Right cardiac atrium (tissue), 5 donors: ENCODE measurements at regions not wholly inside any gene's neighbourhood (a gene's known extent, or its start where the extent isn't known, plus 50 kb on each side); places are given as distances from the start of the nearest gene placed in this dataset.

ENCODE experiments used
- ATAC-seq, 2 donors: fragments of 200-7000 bp; cut with Tn5 transposase; one replicate each; pipeline versions ENCODE4 v1.8.0 to v1.9.1; 2020; ENCODE audit warnings: moderate library complexity in 2 of 2, mild to moderate bottlenecking in 1 of 2
- DNase-seq, 3 donors: peaks; one replicate each; pipeline ENCODE4 v3.0.0-alpha.2; 2020
- H3K27ac ChIP-seq: one replicate; pipeline ENCODE4 v1.5.1; 2013; ENCODE audit warnings: mild to moderate bottlenecking, low read length, control low read depth, moderate library complexity
- H3K27me3 ChIP-seq: one replicate; pipeline ENCODE4 v1.6.1; 2013; ENCODE audit not compliant: control insufficient read depth, insufficient read depth
- H3K4me1 ChIP-seq: one replicate; pipeline ENCODE4 v1.6.1; 2013; ENCODE audit warnings: low read length; ENCODE audit not compliant: control insufficient read depth, insufficient read depth
- H3K4me3 ChIP-seq: one replicate; pipeline ENCODE4 v1.5.1; 2013; ENCODE audit warnings: low read length, control low read depth
- H3K9me3 ChIP-seq: one replicate; pipeline ENCODE4 v1.6.1; 2013; ENCODE audit warnings: low read length; ENCODE audit not compliant: control insufficient read depth
- WGBS: extraction: QIAGEN DNeasy Blood & Tissue Kit; methylation state at CpG from one replicate; pipeline ENCODE4 v1.1.7; 2013; 5-methylcytosine and 5-hydroxymethylcytosine counted together
- intact Hi-C, 4 donors: fragments of 100-400 bp; cut with DNase I; formaldehyde crosslinking; loops; one replicate each; pipeline versions ENCODE4 v1.11.0 to v1.14.0; 2022 to 2023
- donor health status: healthy with polysubstance abuse.
- donor health status: DM: no; HTN: yes; CAD: no.
- donor health status: DM: no; HTN: no; CAD: no.
- donor health status: DM: no; HTN: yes; CAD: no; lungs with severe emphysema.
- donor health status: DM: yes; HTN: yes; CAD: no.

DNA sequence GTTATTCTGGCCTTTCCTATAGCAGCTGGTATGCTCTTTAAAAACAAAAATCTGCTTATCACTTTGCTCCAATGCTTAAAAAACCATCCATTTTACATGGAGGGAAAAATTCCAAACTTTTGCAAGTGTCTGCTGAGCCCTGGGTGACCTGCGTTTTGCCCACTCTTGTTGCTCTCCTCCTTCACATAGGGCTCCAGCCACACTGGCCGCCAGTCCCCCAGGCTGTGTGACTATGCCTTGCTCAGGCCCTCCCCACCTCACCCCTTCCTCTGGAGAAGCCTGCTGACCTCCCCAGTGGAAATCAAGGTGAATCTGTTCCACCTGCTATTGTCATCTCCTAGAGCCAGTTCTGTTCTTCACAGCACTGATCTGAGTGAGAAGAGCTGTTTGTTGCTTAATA is 126.9 kb downstream of the SLC25A47 start:
- ATAC-seq: no peak
- DNase-seq: no peak

DNA sequence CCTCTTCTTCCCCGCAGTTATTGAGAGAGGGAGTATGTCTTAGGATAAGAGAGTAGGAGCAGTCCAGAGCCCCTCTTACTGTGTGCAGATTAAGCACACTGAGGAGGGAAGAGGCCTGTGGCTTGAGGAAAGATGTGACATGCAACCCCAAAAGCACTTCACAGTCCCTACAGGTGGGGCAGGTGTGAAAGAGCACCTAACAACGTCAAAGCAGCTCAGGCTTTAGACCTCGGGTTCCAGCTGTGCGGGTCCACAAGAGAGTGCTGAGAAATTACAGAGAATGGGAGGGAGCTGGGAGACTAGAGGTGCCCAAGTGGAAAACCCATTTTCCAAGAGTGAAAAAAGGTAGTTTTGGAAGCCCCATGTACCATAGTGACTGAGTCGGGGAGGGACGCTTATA is 127.6 kb downstream of the SLC25A47 start:
- WGBS: 85% methylated on average over 6 of the region's 6 CpGs
- intact Hi-C loops: no loop called here
- no peaks in the 10 kb centered on the region for H3K27me3 ChIP-seq
- H3K9me3 ChIP-seq: no peaks in the 10 kb centered on the region
- ATAC-seq: no peak
- no peaks in the 10 kb centered on the region for H3K4me1 ChIP-seq
- DNase-seq: no peak
- no peak overlapping the region for H3K4me3 ChIP-seq
- H3K27ac ChIP-seq: no peak overlapping the region

More for the DNA sequence above, 126.9 kb downstream of the SLC25A47 start:
- no peaks in the 10 kb centered on the region for H3K4me1 ChIP-seq
- H3K9me3 ChIP-seq: no peaks in the 10 kb centered on the region
- no peak overlapping the region for H3K4me3 ChIP-seq
- H3K27me3 ChIP-seq: no peaks in the 10 kb centered on the region
- no peak overlapping the region for H3K27ac ChIP-seq
- 92% methylated on average over 2 of the region's 2 CpGs for WGBS
- intact Hi-C loops: no loop called here

DNA sequence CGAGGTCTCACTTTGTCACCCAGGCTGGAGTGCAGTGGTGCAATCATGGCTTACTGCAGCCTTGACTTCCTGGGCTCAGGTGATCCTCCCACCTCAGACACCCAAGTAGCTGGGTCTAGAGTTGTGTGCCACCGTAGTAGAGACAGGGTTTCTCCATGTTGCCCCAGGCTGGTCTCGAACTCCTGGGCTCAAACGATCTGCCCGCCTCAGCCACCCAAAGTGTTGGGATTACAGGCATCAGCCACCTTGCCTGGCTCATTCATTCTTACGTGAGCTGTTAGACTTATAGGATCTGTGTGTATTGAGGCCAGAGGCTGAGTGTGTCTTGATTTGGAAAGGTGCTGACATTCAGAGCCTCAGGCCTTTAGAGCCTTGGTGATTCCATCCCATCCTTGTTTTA is 128.1 kb downstream of the SLC25A47 start:
- WGBS: 96% methylated on average over 6 of the region's 6 CpGs
- DNase-seq (no peak), ATAC-seq (no peak)
- Histone ChIP-seq H3K9me3 (no peaks in the 10 kb centered on the region), H3K4me1 (no peaks in the 10 kb centered on the region), H3K27ac (no peak overlapping the region), H3K27me3 (no peaks in the 10 kb centered on the region), H3K4me3 (no peak overlapping the region)
- intact Hi-C loops: no loop called here

DNA sequence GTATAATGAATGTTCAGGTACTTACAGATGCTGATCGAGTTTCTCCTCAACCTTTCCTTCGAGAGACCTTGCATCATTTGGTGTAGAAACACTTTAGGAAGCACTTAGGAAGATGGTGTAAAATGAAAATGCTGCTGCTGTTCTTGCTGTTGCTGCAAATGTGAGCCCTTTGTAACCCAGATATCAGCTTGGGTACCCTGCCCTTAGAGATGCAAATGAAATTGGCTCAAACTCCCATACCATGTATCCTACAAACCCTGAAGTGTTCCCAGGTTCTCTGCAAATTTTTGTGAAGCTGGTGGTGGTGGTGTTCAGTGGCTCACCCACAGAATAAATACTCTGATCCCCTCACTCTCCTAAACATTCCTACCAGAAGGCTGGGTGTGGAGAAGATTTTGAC is 130.8 kb downstream of the SLC25A47 start:
- 76% methylated on average over 2 of the region's 2 CpGs for WGBS

DNA sequence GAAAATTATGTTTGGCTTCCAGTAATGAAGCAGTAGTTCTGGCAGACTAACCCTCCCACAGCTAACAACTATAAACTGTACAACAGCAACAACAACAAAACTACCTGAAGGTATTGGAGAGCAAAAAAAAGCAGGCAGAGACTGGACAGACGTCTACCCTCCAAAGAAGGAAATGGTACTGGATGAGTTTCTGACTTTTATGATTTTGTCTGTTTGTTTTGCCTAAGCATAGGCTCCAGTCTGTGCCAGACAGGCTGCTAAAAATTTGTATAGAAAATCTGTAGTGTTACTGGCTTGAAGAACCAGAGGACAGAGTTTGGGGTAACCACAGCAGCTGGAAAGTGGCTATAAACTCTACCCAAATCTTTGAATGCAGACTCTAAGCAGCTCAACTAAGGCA is 131.3 kb downstream of the SLC25A47 start:
- intact Hi-C loops: no loop called here
- 76% methylated on average over 1 of the region's 1 CpG for WGBS
- no peak for DNase-seq

More for the DNA sequence above, 130.8 kb downstream of the SLC25A47 start:
- no peak overlapping the region for H3K4me3 ChIP-seq
- H3K4me1 ChIP-seq: no peaks in the 10 kb centered on the region
- H3K27me3 ChIP-seq: no peaks in the 10 kb centered on the region
- no peak for ATAC-seq
- DNase-seq: no peak
- H3K27ac ChIP-seq: no peak overlapping the region
- no peaks in the 10 kb centered on the region for H3K9me3 ChIP-seq
- intact Hi-C loops: no loop called here

DNA sequence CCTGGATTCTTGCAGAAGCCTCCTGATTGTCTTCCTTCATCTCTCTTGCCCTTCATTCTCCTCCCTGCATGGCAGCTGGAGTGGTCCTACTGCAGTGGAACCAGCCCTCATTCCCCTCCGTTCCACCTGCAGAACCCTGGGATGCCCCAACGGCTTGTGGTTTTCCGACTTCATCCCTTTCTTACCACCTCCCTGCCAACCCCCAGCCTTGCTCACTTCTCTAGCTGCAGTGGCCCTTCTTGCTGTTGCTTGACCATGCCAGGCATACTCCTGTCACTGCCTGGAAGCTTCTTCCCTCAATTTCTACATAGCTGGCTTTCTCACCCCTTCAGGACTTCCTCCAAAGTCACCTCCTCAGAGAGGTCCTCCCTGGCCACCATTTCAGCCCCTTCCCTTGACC is 123.3 kb downstream of the BEGAIN start:
- intact Hi-C loops: no loop called here
- Histone ChIP-seq H3K27me3 (no peaks in the 10 kb centered on the region), H3K9me3 (no peaks in the 10 kb centered on the region), H3K27ac (no peak overlapping the region), H3K4me1 (no peaks in the 10 kb centered on the region), H3K4me3 (no peak overlapping the region)
- ATAC-seq (no peak), DNase-seq (no peak)
- WGBS: 95% methylated on average over 3 of the region's 3 CpGs

More for the DNA sequence above, 131.3 kb downstream of the SLC25A47 start:
- no peaks in the 10 kb centered on the region for H3K9me3 ChIP-seq
- H3K27me3 ChIP-seq: no peaks in the 10 kb centered on the region
- no peaks in the 10 kb centered on the region for H3K4me1 ChIP-seq
- no peak overlapping the region for H3K4me3 ChIP-seq
- H3K27ac ChIP-seq: no peak overlapping the region
- ATAC-seq: no peak

DNA sequence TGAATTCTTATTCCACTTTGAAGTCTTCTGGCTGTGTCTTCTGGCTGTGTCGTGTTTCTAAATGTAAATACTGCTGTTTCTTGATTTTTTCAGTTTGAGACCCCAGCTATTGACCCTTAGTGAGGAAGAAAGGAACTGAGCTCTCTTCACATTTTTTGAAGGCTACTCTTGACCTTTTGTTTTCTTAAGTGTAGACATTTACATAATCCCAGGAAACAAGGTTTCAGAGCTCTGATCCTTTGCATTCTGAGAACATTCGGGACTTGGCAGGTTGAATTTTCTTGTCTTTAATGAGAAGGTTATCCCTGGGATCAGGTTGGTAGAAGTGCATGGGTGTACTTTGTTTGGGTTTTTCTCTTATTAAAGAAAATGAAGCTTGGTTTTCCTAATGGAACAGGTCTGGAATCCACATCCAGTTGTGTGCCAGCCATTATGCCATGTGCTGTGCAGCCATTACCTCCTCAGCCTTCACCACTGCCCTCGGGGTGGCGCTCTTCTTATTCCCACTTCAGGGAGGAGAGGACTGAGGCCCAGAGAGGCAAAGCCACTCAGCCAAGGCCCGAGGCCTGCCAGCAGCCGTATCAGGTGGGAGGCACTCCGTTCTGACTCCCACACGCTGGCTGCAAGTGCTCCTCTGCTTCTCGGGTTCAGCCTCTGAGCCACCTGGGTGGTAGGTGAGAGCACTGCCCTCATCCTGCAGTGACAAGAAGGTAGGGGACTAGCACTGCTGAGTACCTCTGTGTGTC is 120.9 kb downstream of the BEGAIN start:
- no peak overlapping the region for H3K4me3 ChIP-seq
- DNase-seq (no peak), ATAC-seq (no peak)
- no peaks in the 10 kb centered on the region for H3K4me1 ChIP-seq
- intact Hi-C loops: no loop called here
- 77% methylated on average over 9 of the region's 9 CpGs for WGBS
- no peaks in the 10 kb centered on the region for H3K27me3 ChIP-seq
- no peaks in the 10 kb centered on the region for H3K9me3 ChIP-seq
- H3K27ac ChIP-seq: no peak overlapping the region

DNA sequence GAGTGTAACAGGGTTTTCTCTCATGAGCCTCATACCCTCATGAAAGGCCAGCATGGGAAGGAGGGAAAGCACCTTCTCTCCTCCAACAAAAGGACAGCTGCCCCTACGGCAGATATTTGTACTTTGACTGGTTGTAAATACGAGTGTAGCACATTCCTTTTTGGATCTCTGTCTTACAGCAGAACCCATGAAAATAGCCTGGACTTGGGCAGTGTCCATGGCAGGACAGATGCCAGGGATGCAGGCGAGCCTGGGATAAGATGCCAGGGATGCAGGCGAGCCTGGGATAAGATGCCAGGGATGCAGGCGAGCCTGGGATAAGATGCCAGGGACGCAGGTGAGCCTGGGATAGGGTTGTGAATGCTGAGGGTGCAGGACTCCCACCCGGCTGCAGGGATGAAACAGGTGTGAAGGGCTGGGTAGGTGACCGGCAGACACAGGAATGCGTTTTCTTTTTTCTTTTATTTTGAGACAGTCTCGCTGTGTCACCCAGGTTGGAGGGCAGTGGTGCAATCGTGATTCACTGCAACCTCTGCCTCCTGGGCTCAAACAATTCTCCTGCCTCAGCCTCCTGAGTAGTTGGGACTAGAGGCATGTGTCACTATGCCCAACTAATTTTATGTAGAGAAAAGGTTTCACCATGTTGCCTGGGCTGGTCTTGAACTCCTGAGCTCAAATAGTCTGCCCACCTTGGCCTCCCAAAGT is 120.0 kb downstream of the BEGAIN start:
- Histone ChIP-seq H3K4me3 (no peak overlapping the region), H3K9me3 (no peaks in the 10 kb centered on the region), H3K4me1 (no peaks in the 10 kb centered on the region), H3K27me3 (no peaks in the 10 kb centered on the region), H3K27ac (no peak overlapping the region)
- intact Hi-C loops: no loop called here
- DNase-seq (no peak), ATAC-seq (no peak)
- WGBS: 86% methylated on average over 11 of the region's 11 CpGs

DNA sequence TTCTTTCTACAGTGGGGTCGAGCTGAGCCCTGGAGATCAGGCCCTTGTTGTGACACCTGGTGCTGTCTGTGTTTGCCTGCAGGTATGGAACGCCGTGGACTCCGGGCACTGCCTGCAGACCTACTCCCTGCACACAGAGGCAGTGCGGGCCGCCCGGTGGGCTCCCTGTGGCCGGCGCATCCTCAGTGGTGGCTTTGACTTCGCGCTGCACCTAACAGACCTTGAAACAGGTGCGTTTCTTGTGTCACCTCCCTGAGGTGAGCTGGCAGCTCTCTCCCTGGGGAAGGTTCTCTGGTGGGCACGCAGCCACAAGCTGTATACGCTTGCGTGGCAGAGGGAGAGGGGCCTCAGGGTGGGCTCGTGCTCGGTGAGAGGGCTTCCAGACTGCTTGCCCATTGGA is 119.3 kb downstream of the BEGAIN start:
- H3K4me1 ChIP-seq: no peaks in the 10 kb centered on the region
- DNase-seq: no peak
- ATAC-seq: no peak
- intact Hi-C loops: no loop called here
- H3K9me3 ChIP-seq: no peaks in the 10 kb centered on the region
- no peaks in the 10 kb centered on the region for H3K27me3 ChIP-seq
- H3K4me3 ChIP-seq: no peak overlapping the region
- no peak overlapping the region for H3K27ac ChIP-seq
- 92% methylated on average over 17 of the region's 17 CpGs for WGBS

DNA sequence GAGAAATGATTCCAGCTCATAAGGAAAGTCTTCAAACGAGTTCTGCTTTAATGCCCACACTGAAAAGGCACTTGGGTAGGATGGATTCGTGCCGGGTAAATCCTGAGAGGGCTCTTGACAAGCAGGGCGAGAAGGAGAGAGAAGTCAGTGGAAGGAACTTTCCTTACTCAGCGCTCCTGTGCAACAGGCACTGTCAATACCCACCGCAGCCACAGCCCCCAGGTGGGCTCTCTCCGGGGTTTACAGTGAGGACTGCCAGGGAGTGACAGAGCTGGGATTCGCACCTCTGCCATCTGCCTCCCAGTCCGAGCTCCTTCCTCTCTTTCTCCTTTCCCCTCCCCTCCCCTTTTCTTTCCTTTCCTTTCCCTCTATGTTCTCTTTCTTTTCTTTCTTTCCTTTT is 118.7 kb downstream of the BEGAIN start:
- H3K27ac ChIP-seq: no peak overlapping the region
- H3K27me3 ChIP-seq: no peaks in the 10 kb centered on the region
- no peaks in the 10 kb centered on the region for H3K9me3 ChIP-seq
- intact Hi-C loops: no loop called here
- ATAC-seq (no peak), DNase-seq (no peak)
- WGBS: 78% methylated on average over 9 of the region's 9 CpGs
- no peak overlapping the region for H3K4me3 ChIP-seq
- no peaks in the 10 kb centered on the region for H3K4me1 ChIP-seq

DNA sequence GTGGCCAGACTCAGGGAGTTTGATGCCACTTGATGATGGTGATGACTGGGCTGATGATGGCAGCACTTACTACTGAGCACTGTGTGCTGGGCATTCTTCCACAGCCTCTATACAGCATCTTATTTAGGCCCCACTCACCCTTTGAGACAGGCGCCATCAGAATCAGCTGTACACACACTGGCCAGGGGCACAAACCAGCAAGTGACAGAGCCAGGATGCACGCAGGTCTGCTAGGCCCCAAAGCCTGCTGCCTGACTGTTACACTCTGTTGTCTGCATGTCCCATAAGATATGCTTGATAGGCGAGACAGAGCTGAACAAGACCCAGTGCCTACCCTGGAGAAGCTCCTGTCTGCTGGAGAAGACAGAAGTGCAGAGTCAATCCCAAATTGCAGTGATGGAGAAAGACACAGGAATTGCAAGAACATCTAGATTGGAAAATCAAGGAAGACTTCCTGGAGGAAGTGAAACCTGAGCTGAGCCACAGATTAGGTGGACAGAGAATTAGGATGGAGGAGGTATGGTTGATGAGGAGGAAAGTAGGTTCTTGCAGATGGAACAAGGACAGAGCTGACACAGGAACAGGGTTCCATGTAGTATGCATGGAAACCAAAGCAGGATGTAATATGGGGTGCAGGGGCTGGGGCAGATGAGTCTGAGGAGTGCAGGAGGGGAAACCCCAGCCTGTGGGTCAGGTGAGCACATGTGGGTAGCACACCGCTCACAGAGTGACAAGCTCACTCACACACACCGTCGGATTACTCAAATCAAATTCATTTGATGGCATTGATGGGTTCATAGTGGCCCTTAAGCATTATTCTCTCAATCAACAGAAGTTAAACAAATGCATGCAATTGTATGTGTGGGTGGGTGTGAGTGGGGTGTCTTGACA is 117.3 kb downstream of the BEGAIN start:
- WGBS: 96% methylated on average over 6 of the region's 6 CpGs
- Histone ChIP-seq H3K4me1 (no peaks in the 10 kb centered on the region), H3K27me3 (no peaks in the 10 kb centered on the region), H3K4me3 (no peak overlapping the region), H3K27ac (no peak overlapping the region), H3K9me3 (no peaks in the 10 kb centered on the region)
- intact Hi-C loops: no loop called here
- DNase-seq (no peak), ATAC-seq (no peak)
